HG02884 (cell line): ENCODE measurements at regions not wholly inside any gene's neighbourhood (a gene's known extent, or its start where the extent isn't known, plus 50 kb on each side); places are given as distances from the start of the nearest gene placed in this dataset.

Experiments
- ATAC-seq: cut with Tn5 transposase; IDR thresholded peaks from one replicate; pipeline ENCODE4 v1.9.1; 2021; ENCODE audit warnings: mild to moderate bottlenecking, moderate library complexity; ENCODE audit not compliant: unreplicated experiment

GRCh38 chr10:113287592-113287991 lies 265.3 kb upstream of the HABP2 start:
- no peak for ATAC-seq

- no peak for ATAC-seq
Observed at GRCh38 chr10:113290137-113290536, 262.7 kb upstream of the HABP2 start.

GRCh38 chr10:113291413-113291812 lies 261.4 kb upstream of the HABP2 start:
- ATAC-seq, result no peak

DNA sequence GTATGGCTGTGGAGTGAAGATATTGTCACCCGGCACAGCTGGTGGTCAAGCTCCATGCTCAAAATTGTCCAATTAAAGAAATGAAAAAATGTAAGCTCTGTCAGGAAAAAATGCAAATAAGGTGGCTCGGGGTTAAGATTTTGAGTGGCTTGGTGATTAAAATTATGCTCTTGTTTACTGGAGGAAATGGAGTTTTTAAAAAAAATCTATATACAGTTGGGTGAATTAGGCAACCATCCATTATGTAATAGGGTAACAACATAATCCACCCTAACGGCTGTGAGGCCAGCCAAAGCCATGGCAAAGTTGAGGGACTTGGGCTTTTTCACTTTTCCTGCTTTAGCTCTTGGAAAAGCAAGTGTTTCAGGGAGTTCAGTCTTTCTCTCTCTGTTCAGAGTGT lies 260.8 kb upstream of the HABP2 start:
- ATAC-seq, result no peak

DNA sequence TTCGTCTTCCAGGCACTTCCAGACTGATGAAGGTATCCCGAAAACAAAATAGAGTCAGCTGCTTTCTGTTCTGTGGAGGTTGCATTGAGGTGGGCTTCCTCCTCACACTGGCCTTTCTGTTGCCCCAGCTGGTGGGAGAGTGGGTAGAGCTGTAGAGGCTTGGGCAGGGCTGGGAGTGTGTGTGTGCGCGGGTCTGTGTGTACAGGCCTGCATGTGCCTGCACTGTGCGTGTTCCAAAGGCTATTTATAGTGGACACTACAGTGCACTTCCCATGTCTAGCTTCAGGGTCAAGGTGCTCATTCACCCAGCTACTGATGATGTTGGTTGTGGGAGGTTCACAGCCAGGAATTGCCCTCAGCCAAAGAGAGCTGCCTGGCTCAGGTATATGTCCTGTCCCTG lies 260.1 kb upstream of the HABP2 start:
- ATAC-seq, result no peak

- no peak for ATAC-seq
Observed at GRCh38 chr10:113293167-113293566, 259.7 kb upstream of the HABP2 start.

DNA sequence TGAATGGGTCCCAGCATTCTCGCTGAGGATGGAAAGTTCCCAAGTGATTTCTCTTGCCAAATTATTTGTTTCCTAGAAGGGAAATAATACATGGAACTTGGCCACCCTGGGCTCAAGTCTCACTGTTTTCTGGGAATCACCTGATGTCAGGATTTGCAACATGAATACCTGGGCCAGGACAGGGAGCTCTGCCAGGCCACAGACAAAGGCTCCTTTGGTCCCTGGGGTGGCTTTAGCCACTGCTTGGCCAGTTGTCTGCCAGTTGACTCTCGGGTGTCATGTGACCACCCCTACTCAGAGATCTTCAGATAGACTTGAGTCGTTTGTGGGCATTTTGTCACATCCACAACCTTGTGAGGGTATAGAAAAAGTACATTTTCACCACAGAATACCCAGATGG lies 258.0 kb upstream of the HABP2 start:
- ATAC-seq, result no peak

DNA sequence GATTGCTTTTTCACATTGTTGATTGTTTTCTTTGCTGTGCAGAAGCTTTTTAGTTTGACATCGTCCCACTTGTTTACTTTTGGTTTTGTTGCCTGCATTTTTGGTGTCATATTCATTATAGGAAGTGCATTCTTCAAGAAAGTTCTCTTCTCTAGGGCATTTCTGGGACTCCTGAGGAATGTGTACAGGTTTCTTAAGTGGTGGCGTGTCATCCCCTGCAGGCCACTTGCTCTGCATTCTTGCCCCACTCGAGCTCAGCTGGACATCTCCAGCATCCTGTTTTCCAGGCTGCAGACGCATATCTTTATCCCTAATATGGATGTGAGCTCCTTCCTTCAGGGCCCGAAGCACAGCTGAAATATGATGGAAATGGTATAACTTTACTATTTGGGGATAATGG lies 255.6 kb upstream of the HABP2 start:
- no peak for ATAC-seq

DNA sequence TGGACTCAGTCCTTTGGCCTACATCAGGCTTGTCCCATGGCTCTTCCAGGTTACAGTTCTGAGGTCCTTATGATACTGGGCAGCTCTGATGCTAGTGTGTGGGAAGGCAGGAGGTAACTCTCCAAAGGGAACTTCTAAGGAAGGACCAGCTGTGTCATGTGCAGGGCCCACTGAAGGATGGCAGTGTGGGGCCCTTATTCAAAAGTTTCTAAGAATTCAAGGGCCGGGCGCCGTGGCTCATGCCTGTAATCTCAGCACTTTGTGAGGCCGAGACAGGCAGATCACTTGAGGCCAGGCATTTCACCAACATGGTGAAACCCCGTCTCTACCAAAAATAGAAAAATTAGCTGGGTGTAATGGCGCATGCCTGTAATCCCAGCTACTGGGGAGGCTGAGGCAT lies 254.2 kb upstream of the HABP2 start:
- no peak for ATAC-seq

DNA sequence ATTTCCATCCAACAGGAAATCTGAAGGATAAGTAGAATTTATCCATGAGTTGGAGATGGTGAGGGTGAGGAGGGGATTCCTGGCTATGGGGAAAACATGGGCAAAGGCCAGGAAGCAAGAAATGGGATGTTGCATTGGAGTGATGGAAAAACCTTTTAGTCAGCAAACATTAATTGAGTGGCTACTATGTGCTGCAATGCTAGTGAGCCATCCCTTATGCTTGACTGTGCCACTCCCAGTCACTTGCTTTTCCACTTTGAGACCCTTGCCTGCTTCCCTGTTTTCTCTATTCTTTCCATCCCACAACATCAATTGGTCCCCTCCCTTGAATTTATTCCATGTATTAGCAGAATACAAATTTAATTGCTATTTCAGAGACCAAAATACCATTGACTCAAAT lies 252.7 kb upstream of the HABP2 start:
- no peak for ATAC-seq

DNA sequence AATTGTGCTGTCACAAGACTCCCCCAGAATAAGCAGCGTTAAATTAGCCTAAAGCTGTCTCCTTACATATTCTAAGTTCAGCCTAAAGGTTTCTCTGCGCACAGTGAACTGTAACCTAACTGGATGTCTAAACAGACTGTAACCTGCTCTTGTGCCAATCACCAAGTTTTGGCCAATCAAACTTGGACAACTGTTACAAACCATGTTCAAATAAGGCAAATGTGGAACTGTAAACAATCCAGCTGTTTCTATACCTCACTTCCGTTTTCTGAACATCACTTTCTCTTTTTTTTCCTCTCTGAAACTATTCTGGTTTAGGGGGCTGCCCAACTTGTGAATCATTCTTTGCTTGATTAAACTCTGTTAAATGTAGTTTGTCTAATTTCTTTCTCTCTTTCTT lies 252.2 kb upstream of the HABP2 start:
- ATAC-seq, result peak; percentile 72

DNA sequence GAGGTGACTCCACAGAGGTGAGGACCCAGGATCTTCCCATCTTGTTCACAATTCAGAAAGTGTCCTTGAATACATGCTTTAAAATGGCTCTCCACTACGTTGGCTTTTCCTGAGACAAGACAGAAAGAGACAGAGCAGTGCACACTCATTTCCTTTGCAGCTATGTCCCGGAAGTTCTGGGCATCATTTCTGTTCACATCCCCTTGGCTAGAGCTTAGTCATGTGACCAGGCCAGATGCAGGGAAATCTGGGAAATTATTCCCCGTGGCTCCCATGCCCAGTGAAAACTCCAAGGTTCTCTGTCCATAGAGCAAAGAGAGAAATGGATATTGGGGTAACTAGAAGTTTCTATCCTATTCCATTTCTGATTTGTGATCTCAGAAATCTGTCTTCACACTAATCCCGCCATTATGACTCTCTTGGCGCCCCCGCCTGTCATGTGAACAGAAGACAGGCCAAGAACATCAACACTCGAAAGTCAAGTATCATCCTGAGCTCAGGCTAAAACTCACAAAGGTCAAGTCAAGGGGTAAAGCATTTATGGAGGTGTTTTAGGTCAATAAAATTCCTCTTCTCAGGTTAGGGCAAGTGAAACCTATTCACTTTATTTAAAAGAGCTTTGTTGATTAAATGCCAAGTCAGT lies 251.4 kb upstream of the HABP2 start:
- no peak for ATAC-seq

- ATAC-seq, result no peak
Observed at GRCh38 chr10:113302062-113302461, 250.8 kb upstream of the HABP2 start.

GRCh38 chr10:113303544-113304146 lies 249.2 kb upstream of the HABP2 start:
- no peak for ATAC-seq

GRCh38 chr10:113304726-113305125 lies 248.1 kb upstream of the HABP2 start:
- ATAC-seq, result no peak

- ATAC-seq, result no peak
Observed at GRCh38 chr10:113305871-113306270, 247.0 kb upstream of the HABP2 start.

DNA sequence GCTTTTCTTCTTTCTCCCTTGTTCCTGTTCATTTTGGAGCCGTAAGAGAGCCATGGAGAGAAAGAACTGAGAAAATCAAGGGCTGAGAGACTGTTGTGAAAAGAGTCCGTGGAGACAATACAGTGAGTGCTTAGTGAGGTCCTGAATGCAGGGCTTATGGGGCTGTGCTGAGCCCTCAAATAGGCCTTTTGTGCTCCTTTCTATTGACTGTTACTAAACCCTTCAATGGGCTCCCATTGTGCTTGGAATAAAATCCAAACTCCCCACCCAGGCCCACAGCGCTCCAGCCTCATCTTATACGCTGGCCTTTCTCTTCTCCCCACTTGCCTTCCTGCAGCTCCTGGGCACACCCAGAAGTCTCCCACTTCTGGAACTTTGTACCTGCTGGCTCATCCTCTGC lies 243.1 kb upstream of the HABP2 start:
- no peak for ATAC-seq

DNA sequence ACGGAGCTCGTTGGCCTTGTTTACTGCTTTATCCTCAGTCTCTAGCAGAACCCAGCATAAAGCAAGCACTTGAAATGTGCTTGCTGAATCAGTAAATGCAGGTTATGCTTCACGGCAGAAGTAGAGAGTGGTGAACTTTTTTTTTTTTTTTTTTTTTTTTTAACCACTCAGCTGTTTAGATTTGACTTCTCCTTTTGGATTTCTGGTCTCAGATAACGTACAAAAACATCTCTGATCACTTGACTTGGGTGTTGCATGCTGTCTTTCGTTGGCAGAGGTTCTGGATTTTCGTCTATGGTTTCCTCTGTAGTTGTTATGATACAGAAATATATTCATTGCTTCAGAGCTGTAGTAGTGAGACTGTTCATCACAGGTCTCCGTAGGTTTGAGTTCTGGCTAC lies 242.5 kb upstream of the HABP2 start:
- no peak for ATAC-seq

GRCh38 chr10:113313048-113313602 lies 239.7 kb upstream of the HABP2 start:
- no peak for ATAC-seq

DNA sequence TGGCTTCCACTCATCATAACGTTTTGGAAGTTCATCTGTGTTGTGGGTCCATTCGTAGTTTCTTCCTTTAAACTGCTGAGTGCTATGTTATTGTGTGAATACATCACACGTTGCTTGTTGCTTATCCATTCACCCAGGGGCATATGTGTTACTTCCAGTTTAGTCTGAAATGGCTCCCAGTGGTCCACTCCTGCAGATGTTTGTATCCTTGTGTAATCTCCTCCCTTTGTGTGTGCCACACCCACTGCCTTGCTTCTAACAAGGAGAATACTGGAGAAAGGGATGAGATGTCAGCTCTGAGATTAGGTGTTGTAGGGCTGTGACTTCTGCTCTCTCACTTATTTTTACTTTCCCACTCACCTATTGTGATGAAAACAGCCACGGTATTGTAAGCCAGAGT lies 239.1 kb upstream of the HABP2 start:
- ATAC-seq, result no peak

DNA sequence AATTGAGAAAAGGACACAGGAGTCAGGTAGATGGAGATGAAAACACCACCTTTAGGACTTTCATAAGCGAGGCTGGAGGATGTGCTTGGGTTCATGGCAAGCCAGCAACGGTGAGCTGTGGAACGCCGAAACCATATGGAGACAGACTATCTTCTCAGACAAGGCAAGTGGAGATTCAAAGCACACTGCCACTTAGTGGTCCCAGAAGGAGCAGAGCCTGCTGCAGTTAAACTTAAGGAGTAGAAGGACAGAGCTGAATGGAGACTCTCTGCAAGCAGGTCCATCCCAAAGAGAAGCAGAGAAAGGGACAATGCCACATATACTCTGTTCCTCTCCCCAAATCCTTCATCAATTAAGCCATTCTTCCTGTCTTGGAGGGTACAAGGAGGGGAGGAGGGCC lies 236.3 kb upstream of the HABP2 start:
- ATAC-seq, result no peak

DNA sequence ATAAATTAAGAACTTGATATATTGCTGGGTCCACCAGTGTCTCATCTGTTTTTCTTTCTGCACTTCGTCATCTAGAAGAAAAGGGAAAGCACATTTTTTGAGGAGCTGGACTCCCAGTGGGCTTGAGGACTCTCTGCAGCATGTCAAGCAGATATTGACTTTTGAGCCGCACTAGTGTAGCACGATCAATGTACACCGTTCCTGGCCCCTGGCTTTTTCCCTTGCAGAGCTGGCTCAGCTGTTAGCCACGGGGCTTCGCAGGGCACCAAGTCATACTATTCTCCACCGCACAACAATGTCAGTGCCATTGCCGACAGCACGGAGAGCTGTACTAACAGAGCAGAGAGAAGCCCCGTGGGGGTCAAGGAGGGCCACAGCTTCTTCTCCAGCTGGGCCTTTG lies 235.4 kb upstream of the HABP2 start:
- ATAC-seq, result no peak

DNA sequence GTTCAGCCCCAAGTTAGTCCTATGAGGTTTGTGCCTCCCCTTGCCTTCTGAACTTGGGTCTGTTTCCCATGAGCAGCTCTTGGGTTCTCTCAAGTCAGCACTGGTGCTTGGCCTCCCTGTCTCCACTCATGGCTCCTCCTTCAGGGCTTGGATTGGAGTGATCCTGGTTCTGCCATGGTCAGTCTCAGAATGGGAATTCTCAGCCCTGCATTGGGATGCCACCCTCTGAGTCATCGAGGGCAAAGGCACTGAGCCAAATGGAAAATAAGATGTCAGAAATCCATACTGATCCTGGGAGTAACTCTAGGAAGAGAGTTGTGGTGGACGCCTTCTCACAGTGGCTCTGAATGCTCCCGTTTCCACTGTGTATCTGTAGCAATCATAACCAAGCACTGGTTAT lies 233.4 kb upstream of the HABP2 start:
- ATAC-seq, result no peak
